NCI-H2227 treated with DMSO at 0.1 percent for 48 hours (cell line): ENCODE measurements at regions not wholly inside any gene's neighbourhood (a gene's known extent, or its start where the extent isn't known, plus 50 kb on each side); places are given as distances from the start of the nearest gene placed in this dataset.

Source experiments
- DNase-seq: peaks from one replicate; lab custom pipeline; 2025; lab: John Stamatoyannopoulos, UW

DNA sequence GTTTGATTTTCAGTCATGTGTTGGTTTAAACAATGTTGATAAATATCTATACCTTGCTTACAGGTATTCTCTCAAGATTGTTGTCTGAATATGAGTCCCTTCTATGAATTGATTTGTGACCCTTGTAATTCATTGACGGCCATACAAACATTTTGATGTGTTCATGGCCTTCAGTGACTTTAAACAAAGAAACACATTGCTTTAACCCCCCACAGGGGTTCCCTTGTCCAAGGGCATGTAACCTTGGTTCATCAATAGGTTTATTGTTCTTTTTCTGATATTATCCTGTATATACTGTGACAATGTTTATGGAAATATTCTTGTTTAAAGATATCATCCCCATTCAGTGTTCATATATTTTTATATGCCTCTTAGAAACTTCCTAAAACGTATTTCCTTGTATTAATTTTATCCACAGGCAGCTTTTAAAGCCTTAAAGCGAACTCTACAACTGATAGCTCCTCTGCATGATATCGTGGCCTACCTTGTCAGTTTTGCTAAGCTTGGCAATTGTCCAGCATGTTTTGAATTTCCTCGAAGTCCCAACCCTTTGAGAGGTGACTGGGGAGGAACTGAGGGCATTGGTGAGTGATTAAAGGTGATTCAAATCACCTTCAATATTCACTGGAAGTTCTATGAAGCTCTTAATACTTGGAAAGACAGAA is 87.0 kb downstream of the CD164 start:
- no peak for DNase-seq

DNA sequence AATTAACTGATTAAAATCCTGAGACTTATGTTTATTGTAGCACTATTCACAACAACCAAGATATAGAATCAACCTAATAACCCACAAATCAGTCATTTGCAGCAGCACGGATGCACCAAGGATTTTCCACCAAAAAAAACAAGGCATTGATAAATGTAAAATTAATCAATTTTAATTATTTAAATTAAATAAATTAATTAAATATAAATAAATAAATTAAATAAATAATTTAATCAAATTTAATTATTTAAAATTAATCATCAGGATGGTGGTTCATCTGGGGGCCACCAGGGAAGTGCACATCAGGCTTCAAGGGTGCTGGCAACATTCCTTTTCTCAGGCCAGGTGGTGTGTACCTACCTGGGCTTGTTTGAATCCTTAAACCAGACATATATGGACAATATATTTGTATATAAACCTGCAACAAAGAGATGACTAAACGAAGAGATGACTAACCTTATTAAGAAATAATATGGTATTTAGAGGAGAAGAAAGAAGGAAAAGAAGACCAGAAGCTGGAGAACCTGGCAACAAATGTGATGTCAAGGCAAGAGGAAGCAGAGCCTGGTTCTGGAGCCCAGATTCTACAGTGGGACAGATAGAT is 89.2 kb downstream of the CD164 start:
- no peak for DNase-seq

DNA sequence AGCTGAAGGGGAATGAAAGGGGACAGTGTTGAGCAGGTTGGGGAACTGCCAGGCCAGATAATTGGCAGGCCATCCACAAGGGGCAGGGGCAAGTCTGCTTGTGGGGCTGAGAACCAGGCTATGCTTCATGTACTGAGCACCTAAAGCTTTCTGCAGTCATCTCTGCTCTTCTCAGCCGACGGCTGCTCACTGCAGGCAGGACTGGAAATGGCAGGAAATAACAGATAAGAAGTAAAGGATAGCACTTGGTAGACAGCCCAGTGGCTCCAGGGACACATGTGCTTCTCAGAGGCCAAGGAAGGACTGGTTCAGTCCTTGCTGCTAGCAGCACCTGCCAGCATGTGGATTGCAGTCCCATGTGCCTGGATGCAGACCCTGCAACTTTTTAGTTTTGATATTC is 89.8 kb downstream of the CD164 start:
- no peak for DNase-seq

DNA sequence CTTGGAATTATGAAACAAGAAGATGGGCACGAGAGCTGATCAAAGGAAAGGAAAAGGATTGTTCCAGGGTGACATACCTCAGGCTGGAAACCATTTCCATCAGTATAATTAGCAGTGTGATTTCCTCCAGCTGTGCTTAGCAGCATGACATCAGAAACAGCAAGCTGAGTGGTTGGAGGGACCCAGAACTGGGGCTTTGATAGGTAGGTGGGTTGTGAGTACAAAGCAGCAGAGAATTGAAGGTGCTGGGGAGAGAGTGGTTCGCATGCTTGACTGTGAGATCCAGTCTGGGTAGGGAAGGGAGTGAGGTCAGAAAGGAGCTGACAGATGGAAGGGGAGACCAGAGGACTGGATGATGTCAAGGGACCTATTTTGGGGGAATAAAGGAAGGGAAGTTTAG is 90.4 kb downstream of the CD164 start:
- DNase-seq: no peak

DNA sequence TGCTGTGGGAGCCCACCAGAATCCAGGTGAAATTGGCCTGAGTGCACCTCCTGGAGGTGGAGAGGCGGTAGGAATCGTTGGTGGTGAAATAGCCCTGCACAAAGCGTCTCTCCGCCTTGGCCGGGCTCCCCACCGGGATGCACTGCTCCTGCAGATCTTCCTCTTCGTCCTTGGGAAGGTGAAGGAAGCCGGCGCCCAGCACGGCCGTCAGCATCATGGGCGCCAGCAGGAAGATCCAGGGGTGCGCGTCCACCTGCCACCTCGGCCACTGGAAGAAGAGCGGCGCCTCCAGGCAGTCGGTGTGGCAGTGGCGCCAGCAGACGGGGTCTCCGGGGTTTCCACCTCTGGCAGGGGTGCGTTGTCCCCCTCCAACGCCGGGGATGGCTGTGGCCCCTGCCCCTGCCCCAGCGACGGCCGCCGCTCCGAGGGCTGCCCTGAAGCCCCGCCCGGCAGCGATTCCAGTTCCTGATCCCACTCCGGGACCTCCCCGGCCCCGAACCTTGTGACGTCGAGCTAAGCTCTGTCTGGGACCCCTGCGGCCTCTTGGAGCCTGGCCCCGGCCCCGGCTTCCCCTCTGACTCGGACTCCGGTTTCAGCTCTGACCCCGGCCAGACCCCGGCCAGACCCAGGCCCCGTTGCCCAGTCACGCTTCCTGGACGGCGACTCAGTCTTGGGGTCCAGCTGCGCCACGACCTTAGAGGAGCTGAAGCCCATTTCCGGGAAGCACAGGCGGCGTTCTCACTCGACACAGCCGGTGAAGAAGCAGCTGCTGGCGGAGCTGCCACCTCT is 91.9 kb downstream of the CD164 start:
- no peak for DNase-seq

DNA sequence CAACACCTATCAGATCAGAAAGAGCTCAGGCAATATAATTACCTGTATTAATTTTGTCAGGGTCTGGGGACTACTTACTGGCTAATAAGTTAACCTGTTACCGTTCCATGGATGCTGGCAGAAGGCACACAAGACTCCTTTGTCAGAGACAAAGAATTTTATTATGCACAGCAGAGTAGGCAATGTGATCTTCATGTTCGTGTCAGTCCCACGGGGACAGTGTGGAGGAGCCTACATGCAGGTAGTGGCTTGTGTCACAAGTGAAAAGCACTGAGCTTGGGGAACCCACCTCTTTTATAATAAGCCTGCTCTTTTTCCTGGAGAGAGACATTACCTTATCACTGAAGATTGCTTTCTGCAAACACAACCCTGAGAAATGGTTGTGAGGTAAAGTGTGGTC is 96.9 kb downstream of the CD164 start:
- DNase-seq: no peak

DNA sequence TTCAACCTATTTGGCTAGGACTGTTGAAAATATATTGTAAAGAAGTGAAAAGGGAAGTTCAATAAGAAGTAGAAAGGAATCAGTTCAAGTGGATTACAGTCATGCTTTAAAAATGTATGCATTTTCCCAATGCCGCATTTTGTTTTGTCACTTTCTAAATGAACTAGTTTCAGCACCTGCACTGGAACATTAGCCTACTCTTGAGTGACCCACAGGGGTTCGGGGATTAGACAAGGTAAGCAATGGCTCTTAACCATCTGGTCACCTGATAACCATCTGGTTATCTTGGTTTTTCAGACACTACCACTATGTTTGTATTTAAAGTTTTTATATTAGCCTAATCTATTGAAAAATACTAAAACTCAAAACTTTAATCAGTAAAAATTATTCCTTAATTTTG is 97.6 kb downstream of the CD164 start:
- DNase-seq: no peak

DNA sequence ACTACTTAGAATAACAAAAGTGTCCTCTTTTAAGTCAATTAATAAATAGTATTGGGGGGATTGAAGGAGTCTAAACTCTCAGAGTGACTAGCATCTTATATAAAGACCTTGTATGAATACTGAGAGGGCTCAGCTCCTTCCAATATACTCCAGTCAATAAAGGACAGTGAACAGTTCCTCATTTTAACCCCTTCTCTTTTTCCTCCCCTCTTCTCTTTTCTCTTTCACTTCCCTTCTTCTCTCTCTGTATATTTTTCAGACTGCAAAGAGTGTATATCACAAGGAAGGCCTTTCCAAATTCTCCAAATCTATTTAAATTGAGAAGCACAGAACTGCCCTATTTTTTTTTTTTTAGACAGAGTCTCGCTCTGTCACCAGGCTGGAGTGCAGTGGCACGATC is 99.5 kb downstream of the CD164 start:
- DNase-seq: no peak

DNA sequence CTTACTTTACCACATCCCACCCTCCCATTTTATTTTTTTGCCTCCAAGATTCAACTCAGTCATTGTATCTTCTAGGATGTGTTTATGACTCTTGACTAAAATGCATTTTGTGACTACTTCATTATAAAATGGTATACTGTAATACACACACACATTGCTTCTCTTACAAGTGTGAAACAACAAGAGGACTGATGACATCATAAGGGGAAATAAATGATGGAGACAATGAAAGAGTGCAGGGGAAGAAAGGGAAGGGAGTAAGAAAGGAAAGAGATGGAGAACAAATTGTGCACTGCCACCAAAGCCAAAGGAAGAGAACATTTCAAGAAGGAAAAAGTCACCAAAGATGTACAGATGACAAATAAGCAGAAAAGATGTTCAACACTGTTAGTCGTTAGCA is 102.6 kb downstream of the CD164 start:
- no peak for DNase-seq

DNA sequence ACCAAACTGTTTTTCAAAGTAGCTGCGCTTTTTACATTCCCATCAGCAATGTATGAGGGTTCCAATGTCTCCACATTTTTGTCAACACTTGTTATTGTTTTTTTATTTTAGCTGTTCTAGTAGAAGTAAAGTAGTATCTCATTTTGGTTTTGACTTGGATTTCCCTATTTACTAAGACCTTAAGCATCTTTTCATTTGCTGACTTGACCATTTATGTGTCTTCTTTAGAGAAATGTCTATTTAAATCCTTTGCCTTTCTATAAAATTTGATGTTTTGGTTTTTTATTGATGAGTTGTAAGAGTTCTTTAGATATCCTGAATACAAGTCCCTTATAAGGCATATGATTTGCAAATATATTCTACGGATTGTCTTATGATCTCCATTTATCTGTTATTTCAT is 110.6 kb downstream of the CD164 start:
- no peak for DNase-seq

DNA sequence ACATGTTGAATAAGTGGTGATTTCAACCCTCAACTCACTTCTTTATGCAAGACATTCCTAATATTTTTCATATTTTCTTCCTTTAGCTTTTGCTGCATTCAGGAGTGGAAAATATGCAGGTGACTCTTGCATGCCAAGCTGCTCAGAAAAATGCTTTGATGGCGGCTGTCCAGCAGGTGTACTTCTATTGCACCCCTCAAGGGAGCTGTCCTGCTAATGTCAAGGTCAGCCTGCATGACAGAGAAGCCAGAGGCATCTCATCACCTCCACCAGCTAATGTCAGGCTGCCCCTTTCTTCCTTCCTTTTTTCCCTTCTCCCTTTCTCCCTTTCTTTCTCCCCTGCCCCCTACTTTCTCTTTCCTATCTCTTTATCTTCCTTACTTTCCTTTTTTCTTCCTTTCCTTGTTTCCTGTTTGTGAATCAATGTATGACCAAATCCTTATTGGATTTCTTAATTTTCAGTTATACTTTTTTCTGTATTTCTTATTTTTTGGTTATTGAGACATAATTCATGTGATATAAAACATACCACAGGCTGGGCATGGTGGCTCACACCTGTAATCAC is 112.2 kb downstream of the CD164 start:
- no peak for DNase-seq

DNA sequence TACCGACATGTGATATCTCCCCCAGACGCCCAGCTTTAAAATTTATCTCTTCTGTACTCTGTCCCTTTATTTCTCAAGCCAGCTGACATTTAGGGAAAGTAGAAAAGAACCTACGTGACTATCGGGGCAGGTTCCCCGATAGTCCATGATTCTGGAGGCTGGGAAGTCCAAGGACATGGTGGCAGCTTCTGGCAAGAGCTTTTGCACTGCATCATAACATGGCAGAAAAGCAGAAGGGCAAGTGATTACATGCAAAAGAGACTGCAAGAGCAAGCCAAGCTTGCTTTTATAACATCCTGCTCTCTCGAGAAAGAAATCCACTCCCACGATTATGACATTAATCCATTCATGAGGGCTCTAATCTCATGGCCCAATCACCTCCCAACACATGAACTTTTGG is 113.2 kb downstream of the CD164 start:
- DNase-seq: no peak

DNA sequence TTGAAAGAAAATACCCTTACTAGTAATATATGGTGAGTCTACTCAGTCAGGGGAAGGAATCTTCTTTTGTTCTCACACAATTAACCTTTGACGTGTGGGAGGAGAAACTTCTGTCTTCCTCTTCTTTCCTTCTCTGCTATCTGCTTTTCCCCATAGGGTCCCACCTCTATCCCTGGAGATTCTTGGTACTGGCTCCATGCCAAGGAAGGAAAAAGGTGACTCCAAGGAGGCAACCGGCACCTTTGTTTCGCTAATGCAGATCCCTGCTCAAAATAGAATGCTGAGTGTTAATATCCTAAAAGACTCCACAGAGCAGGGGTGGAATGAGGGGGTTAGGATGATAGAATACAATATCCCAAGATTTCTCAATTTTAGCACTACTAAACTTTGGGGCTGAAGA is 116.7 kb downstream of the CD164 start:
- no peak for DNase-seq

DNA sequence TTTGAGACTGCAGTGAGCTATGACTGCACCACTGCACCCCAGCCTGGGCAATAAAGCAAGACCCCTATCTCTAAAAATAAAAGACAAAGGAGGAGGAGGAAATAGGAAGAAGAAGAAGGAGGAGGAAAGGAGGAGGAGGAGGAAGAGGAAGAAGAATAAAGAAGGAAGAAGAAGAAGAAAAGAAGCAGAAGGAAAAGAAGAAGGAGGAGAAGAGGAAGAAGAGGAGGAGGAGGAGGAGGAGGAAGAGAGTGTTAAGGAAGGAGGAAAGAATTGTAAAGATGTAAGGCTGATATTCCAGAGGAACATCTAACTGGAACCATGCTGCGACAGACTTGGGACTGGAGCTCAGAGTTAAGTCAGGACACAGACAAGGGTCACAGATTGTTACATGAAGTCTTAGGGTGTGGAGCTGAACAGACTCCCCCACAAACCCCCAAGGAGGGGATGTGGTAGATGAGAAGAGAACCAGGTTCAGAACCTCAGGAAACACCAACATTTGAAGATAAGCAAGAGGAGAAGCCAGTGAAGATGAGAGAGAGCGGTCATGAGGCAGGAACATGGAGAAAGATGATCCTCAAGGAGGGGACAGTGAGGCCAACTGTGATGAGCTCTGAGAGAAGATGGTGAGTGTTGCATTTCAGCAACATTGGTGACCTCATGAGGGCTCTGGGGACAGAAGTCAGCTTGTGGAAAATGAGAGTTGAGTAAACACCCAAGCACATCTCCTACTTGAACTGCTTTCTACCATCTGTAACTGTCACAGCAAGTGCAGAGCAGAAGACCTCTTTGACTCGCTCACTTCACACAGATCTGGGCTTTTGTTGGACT is 118.2 kb downstream of the CD164 start:
- DNase-seq: no peak

DNA sequence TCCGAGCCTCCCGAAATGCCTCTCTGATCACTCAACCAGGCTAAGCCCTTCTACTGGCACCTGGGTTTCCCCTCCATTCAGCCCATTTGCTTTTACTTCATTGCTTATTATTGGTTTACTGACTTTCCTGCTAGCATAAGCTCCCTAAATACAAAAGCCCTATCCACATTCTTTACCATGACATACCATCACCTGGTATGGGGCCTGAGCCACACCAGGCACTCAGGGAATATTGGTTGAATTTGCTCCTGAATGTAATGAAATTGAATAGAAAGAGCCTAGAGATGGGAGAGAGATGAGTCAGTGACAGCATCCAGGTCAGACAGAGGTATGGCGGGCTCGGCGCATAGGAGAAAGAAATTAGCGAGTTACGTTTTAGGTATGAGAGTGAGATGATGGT is 120.0 kb downstream of the CD164 start:
- no peak for DNase-seq

DNA sequence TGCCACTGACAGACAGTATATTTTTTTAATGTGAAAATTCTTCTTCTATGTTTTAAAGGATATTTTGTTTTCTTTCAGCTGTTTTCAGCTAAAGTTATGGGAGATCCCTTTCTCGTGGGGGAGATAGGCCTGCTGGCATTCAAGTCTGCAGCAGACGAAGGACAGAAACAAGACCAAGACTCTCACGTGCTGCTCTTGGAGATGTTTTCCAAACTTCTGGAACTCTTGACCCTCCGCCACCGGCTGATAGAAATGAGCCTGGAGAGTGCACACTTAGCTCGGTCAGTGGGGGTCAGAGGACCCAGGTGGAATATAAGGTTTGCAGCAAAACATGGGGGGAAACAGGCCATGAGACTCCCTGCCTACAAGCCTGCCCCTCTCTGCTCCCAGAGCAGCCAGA is 120.5 kb downstream of the CD164 start:
- no peak for DNase-seq

DNA sequence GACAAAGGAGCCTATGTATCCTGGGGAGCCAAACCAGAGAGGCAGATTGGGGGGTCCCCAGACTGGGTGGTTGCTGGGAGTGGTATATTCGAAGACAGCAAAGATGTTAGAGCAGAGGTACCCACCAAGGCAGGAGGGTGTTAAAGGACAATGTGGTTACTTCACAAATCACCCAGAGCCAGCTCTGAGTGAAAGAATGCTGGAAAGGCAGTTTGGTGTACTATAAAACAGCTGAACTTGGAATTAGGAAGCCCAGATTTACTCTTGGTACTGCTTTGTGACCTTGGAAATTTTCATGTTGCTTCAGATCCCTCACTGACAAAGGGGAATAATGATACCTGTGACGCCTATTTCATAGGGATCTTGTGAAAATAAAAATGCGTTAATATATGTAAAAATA is 121.6 kb downstream of the CD164 start:
- DNase-seq: no peak

DNA sequence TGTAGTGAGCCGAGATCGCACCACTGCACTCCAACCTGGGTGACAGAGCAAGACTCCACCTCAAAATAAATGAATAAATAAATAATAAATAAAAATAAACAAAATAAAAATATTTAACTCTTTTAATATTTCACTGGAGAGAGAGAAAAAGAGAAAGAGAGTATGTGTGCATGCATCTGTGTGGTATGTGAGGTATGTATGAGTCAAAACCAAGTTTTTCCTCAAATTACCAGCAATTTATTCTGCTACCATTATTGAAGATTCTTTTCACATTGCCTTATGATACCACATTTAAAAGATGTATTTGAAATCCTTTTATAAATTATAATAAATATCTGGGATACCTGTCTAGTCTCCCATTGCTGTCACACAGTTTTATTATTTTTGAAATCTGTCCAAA is 122.1 kb downstream of the CD164 start:
- no peak for DNase-seq

DNA sequence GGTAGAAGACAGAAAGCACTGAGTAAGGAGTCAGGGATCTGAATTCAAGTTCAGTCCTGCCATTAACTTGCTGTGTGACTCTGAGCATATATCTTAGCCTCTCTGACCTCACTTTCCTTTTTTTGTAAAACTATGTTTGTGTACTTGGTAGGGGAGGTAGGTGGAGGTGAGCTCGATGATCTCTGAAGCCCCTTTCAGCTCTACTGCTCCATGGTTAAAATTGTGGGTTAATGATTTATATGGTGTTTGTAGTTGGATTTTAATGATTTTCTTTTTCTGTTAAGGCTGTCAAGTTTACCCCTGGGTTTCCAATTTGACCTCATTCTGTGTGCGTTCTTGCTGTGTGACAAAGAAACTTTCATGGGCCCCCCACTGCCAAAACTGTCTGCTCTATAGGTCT is 124.1 kb downstream of the CD164 start:
- DNase-seq: no peak

DNA sequence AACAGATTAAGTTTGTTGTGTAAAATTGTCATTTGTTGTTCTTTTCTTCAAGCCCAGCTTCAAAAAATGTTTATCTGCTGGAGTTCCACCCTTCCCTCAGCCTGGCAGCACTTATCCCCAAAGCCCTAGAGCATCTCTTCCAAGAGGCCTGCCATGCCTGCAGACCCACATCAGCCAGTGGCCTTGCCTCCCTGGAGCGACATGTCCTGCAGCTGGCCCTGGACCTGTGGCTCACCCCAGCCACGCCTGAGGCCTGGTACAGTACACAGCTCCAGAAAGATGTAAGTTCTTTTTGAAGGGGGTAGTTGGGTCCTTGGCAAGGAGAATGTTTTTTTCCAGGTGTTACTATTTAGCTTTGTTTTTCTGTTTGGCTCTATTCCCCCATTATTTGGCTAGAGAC is 124.8 kb downstream of the CD164 start:
- no peak for DNase-seq

DNA sequence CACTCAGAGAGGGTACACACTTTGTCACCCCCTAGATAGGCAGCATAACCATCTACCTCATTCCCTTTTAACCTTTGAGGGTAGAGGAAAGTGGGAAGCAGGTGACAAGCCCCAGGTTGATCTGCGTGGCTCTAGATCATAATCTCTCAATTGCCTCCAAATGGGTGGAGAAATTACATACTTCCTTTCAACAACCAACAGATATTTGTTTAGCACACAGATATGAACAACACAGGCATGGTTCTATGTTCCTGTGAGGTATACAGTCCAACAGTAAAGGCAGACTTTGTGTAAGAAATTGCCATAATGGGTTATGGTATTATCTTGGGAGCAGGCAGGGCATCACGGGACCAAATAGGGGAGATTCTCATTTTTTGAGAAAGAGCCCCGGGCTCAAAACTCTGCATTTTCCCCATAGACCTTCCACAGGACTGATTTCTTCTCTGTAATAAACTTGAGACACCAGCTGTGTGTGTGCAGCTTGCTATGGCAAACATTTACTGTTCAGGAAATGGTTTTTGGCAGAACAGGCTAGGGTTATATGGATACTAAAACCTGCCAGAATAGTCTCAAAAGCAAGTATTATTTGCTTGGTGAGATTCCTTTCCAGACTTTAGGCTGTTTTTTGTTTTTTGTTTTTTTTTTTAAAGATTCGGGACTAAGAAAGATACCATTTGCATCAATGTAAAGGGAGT is 126.2 kb downstream of the CD164 start:
- no peak for DNase-seq

DNA sequence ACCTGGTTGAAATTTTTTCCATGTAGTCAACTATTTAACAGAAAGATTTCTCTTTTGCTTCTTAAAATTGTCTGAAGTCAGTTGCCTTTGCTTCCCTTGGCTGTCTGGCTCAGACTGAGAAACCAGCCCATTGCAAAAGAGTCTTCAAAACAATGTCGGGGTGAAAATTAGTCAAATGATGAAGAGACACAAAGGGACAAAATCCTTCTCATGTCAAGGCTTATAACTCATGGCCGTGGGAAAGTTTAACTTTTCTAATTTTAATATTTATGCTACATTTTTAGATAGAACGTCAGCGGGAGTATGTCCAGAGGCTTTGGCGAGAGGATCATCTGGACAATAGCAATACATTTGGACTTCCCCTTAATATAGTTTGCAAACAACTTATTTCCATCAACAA is 127.2 kb downstream of the CD164 start:
- DNase-seq: no peak
